COLO668 (cell line): ENCODE measurements at regions not wholly inside any gene's neighbourhood (a gene's known extent, or its start where the extent isn't known, plus 50 kb on each side); places are given as distances from the start of the nearest gene placed in this dataset.

Source experiments
- DNase-seq: peaks from one replicate; lab custom pipeline; 2025; ENCODE audit not compliant: unreplicated experiment; lab: John Stamatoyannopoulos, UW

GRCh38 chr1:229075716-229076115 lies 195.2 kb upstream of the RAB4A start:
- DNase-seq: no peak

- no peak for DNase-seq
Observed at GRCh38 chr1:229076195-229076594, 194.7 kb upstream of the RAB4A start.

GRCh38 chr1:229079016-229079595 lies 191.8 kb upstream of the RAB4A start:
- no peak for DNase-seq

GRCh38 chr1:229080361-229080760 lies 190.6 kb upstream of the RAB4A start:
- DNase-seq: no peak

- no peak for DNase-seq
Observed at GRCh38 chr1:229085291-229085690, 185.6 kb upstream of the RAB4A start.

GRCh38 chr1:229086091-229086490 lies 184.8 kb upstream of the RAB4A start:
- DNase-seq: no peak

GRCh38 chr1:229086686-229087085 lies 184.2 kb upstream of the RAB4A start:
- DNase-seq: no peak

- no peak for DNase-seq
Observed at GRCh38 chr1:229087339-229087738, 183.6 kb upstream of the RAB4A start.

GRCh38 chr1:229087906-229088305 lies 183.0 kb upstream of the RAB4A start:
- DNase-seq: no peak

GRCh38 chr1:229088711-229089110 lies 182.2 kb upstream of the RAB4A start:
- no peak for DNase-seq

- no peak for DNase-seq
Observed at GRCh38 chr1:229089586-229090208, 181.2 kb upstream of the RAB4A start.

GRCh38 chr1:229091721-229092136 lies 179.2 kb upstream of the RAB4A start:
- DNase-seq: no peak

GRCh38 chr1:229092377-229093237 lies 178.3 kb upstream of the RAB4A start:
- peak; percentile 53 for DNase-seq

- no peak for DNase-seq
Observed at GRCh38 chr1:229093238-229093540, 177.7 kb upstream of the RAB4A start.

GRCh38 chr1:229093609-229094336 lies 177.1 kb upstream of the RAB4A start:
- peak; percentile 64 for DNase-seq

GRCh38 chr1:229094476-229095311 lies 176.2 kb upstream of the RAB4A start:
- no peak for DNase-seq

GRCh38 chr1:229095325-229095724 lies 175.6 kb upstream of the RAB4A start:
- no peak for DNase-seq

GRCh38 chr1:229097356-229097755 lies 173.6 kb upstream of the RAB4A start:
- DNase-seq: no peak

- DNase-seq: no peak
Observed at GRCh38 chr1:229098361-229098760, 172.6 kb upstream of the RAB4A start.

- DNase-seq: no peak
Observed at GRCh38 chr1:229098903-229099578, 171.9 kb upstream of the RAB4A start.
